ENCODE measurements at regions not wholly inside any gene's neighbourhood (a gene's known extent, or its start where the extent isn't known, plus 50 kb on each side); places are given as distances from the start of the nearest gene placed in this dataset.

- Histone ChIP-seq H3K9me3 (no peaks in the 10 kb centered on the region), H3K4me1 (ENCODE audit: control insufficient read depth in 1 of 2, extremely low read depth in 1 of 2, insufficient read depth in 2 of 2, low read length in 2 of 2) (no peaks in the 10 kb centered on the region), H3K27ac (ENCODE audit: low read length) (no peak overlapping the region), H3K36me3 (ENCODE audit: control insufficient read depth in 2 of 2, extremely low read depth in 1 of 2, insufficient read depth in 1 of 2, low read length in 1 of 2) (no peaks in the 10 kb centered on the region), H3K27me3 (replicated peaks in 1 of 2; ENCODE audit: control insufficient read depth in 2 of 2, extremely low read depth in 1 of 2, insufficient read depth in 2 of 2, low read length in 1 of 2) (peaks cover 0 to 11% of the 10 kb centered on the region in 2 experiments), H3K4me3 (ENCODE audit: control insufficient read depth in 1 of 2, extremely low read depth in 1 of 2, low read length in 1 of 2) (no peak overlapping the region)
- no peak overlapping the region for H3K4me3 Mint-ChIP-seq
- H3K4me1 Mint-ChIP-seq = no peaks in the 10 kb centered on the region
- ATAC-seq (replicated peaks in 1 of 4) = no peak
- H3K9me3 Mint-ChIP-seq = no peaks in the 10 kb centered on the region
- POLR2A ChIA-PET = no interaction called here
- no CpG with 5 or more reads among the region's 3 CpGs for WGBS (ENCODE audit: insufficient coverage)
- H3K27me3 Mint-ChIP-seq = peaks cover 9 to 23% of the 10 kb centered on the region in 2 donors
- CTCF ChIA-PET = no interaction called here
- H3K27ac Mint-ChIP-seq = no peak overlapping the region
- H3K36me3 Mint-ChIP-seq = no peaks in the 10 kb centered on the region
- DNase-seq = no peak
Measured at GRCh38 chr3:115537669-115538068, 85.6 kb upstream of the GAP43 start.

- H3K9me3 Mint-ChIP-seq = no peaks in the 10 kb centered on the region
- H3K27me3 Mint-ChIP-seq = peaks cover 3 to 16% of the 10 kb centered on the region in 2 donors
- no peak for ATAC-seq (replicated peaks in 1 of 4)
- H3K36me3 Mint-ChIP-seq = no peaks in the 10 kb centered on the region
- CTCF ChIA-PET = interaction anchor here in 1 of 2 donors (0.8 kb wide), 1 partner anchor 334 kb away, joined by 3 read pairs; no protein-coding TSS in a partner anchor
- H3K4me3 ChIP-seq (ENCODE audit: control insufficient read depth in 1 of 2, extremely low read depth in 1 of 2, low read length in 1 of 2) = no peak overlapping the region
- H3K27ac Mint-ChIP-seq = no peak overlapping the region
- WGBS (ENCODE audit: insufficient coverage) = 70% methylated on average over 3 of the region's 3 CpGs
- DNase-seq = no peak
- H3K4me1 ChIP-seq (ENCODE audit: control insufficient read depth in 1 of 2, extremely low read depth in 1 of 2, insufficient read depth in 2 of 2, low read length in 2 of 2) = no peaks in the 10 kb centered on the region
- H3K4me1 Mint-ChIP-seq = no peaks in the 10 kb centered on the region
- H3K27ac ChIP-seq (ENCODE audit: low read length) = no peak overlapping the region
- POLR2A ChIA-PET = no interaction called here
- H3K36me3 ChIP-seq (ENCODE audit: control insufficient read depth in 2 of 2, extremely low read depth in 1 of 2, insufficient read depth in 1 of 2, low read length in 1 of 2) = no peaks in the 10 kb centered on the region
- no peaks in the 10 kb centered on the region for H3K27me3 ChIP-seq (replicated peaks in 1 of 2; ENCODE audit: control insufficient read depth in 2 of 2, extremely low read depth in 1 of 2, insufficient read depth in 2 of 2, low read length in 1 of 2)
- H3K4me3 Mint-ChIP-seq = no peak overlapping the region
- H3K9me3 ChIP-seq = no peaks in the 10 kb centered on the region
Measured at GRCh38 chr3:115547207-115547606, 76.1 kb upstream of the GAP43 start.

- peaks cover 6 to 21% of the 10 kb centered on the region in 2 donors for H3K27me3 Mint-ChIP-seq
- no peaks in the 10 kb centered on the region for H3K36me3 ChIP-seq (ENCODE audit: control insufficient read depth in 2 of 2, extremely low read depth in 1 of 2, insufficient read depth in 1 of 2, low read length in 1 of 2)
- H3K4me1 Mint-ChIP-seq = no peaks in the 10 kb centered on the region
- H3K9me3 ChIP-seq = no peaks in the 10 kb centered on the region
- ChIA-PET CTCF (no interaction called here), POLR2A (no interaction called here)
- ATAC-seq (replicated peaks in 1 of 4) (no peak), DNase-seq (no peak)
- no peaks in the 10 kb centered on the region for H3K36me3 Mint-ChIP-seq
- no peak overlapping the region for H3K27ac ChIP-seq (ENCODE audit: low read length)
- WGBS (ENCODE audit: insufficient coverage) = no CpG with 5 or more reads among the region's 2 CpGs
- H3K27me3 ChIP-seq (replicated peaks in 1 of 2; ENCODE audit: control insufficient read depth in 2 of 2, extremely low read depth in 1 of 2, insufficient read depth in 2 of 2, low read length in 1 of 2) = no peaks in the 10 kb centered on the region
- H3K27ac Mint-ChIP-seq = no peak overlapping the region
- no peaks in the 10 kb centered on the region for H3K9me3 Mint-ChIP-seq
- H3K4me3 Mint-ChIP-seq = no peak overlapping the region
- H3K4me3 ChIP-seq (ENCODE audit: control insufficient read depth in 1 of 2, extremely low read depth in 1 of 2, low read length in 1 of 2) = no peak overlapping the region
- H3K4me1 ChIP-seq (ENCODE audit: control insufficient read depth in 1 of 2, extremely low read depth in 1 of 2, insufficient read depth in 2 of 2, low read length in 2 of 2) = no peaks in the 10 kb centered on the region
Measured at GRCh38 chr3:115548611-115549010, 74.7 kb upstream of the GAP43 start.

GRCh38 chr3:115549071-115549470, 74.2 kb upstream of the GAP43 start:
- Mint-ChIP-seq H3K27me3 (peaks cover 7 to 23% of the 10 kb centered on the region in 2 donors), H3K9me3 (no peaks in the 10 kb centered on the region), H3K4me3 (no peak overlapping the region), H3K27ac (no peak overlapping the region), H3K36me3 (no peaks in the 10 kb centered on the region), H3K4me1 (no peaks in the 10 kb centered on the region)
- ATAC-seq (replicated peaks in 1 of 4) = no peak
- Histone ChIP-seq H3K27me3 (replicated peaks in 1 of 2; ENCODE audit: control insufficient read depth in 2 of 2, extremely low read depth in 1 of 2, insufficient read depth in 2 of 2, low read length in 1 of 2) (no peaks in the 10 kb centered on the region), H3K4me1 (ENCODE audit: control insufficient read depth in 1 of 2, extremely low read depth in 1 of 2, insufficient read depth in 2 of 2, low read length in 2 of 2) (no peaks in the 10 kb centered on the region), H3K4me3 (ENCODE audit: control insufficient read depth in 1 of 2, extremely low read depth in 1 of 2, low read length in 1 of 2) (no peak overlapping the region), H3K27ac (ENCODE audit: low read length) (no peak overlapping the region), H3K36me3 (ENCODE audit: control insufficient read depth in 2 of 2, extremely low read depth in 1 of 2, insufficient read depth in 1 of 2, low read length in 1 of 2) (no peaks in the 10 kb centered on the region), H3K9me3 (no peaks in the 10 kb centered on the region)
- WGBS (ENCODE audit: insufficient coverage) = no CpG with 5 or more reads among the region's 2 CpGs
- POLR2A ChIA-PET = interaction anchor here in 1 of 2 donors (0.6 kb wide), 1 partner anchor 49 kb away, joined by 3 read pairs; no protein-coding TSS in a partner anchor
- DNase-seq = no peak
- CTCF ChIA-PET = no interaction called here

GRCh38 chr3:115550285-115550761, 73.0 kb upstream of the GAP43 start:
- Histone ChIP-seq H3K4me1 (ENCODE audit: control insufficient read depth in 1 of 2, extremely low read depth in 1 of 2, insufficient read depth in 2 of 2, low read length in 2 of 2) (no peaks in the 10 kb centered on the region), H3K27me3 (replicated peaks in 1 of 2; ENCODE audit: control insufficient read depth in 2 of 2, extremely low read depth in 1 of 2, insufficient read depth in 2 of 2, low read length in 1 of 2) (no peaks in the 10 kb centered on the region), H3K36me3 (ENCODE audit: control insufficient read depth in 2 of 2, extremely low read depth in 1 of 2, insufficient read depth in 1 of 2, low read length in 1 of 2) (no peaks in the 10 kb centered on the region), H3K4me3 (ENCODE audit: control insufficient read depth in 1 of 2, extremely low read depth in 1 of 2, low read length in 1 of 2) (no peak overlapping the region), H3K27ac (ENCODE audit: low read length) (no peak overlapping the region), H3K9me3 (no peaks in the 10 kb centered on the region)
- Mint-ChIP-seq H3K27ac (no peak overlapping the region), H3K9me3 (no peaks in the 10 kb centered on the region), H3K4me3 (no peak overlapping the region), H3K27me3 (peaks cover 10 to 23% of the 10 kb centered on the region in 2 donors), H3K4me1 (no peaks in the 10 kb centered on the region), H3K36me3 (no peaks in the 10 kb centered on the region)
- CTCF ChIA-PET = no interaction called here
- POLR2A ChIA-PET = no interaction called here
- ATAC-seq (replicated peaks in 1 of 4) = no peak
- WGBS (ENCODE audit: insufficient coverage) = 100% methylated on average over 1 of the region's 1 CpG
- DNase-seq = no peak

DNA sequence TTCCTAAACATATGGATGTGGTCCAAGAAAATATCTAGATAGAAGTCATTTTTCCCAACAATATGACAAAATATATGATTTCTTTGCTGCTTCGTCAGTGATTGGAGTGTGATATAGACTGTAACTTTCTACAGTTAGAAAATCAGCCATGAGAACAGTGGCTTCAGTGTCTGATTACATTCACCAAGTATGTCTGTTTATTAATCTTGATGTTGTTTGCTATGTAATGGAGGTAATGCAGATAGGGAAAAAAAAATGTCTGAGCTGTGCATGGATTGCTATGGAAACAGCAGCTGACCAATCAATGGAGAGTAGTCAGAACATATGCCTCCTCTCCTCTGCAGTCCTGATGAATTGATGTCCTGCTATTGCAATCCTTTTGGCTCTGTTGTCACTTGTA, 72.3 kb upstream of the GAP43 start:
- Histone ChIP-seq H3K4me3 (ENCODE audit: control insufficient read depth in 1 of 2, extremely low read depth in 1 of 2, low read length in 1 of 2) (no peak overlapping the region), H3K4me1 (ENCODE audit: control insufficient read depth in 1 of 2, extremely low read depth in 1 of 2, insufficient read depth in 2 of 2, low read length in 2 of 2) (no peaks in the 10 kb centered on the region), H3K36me3 (ENCODE audit: control insufficient read depth in 2 of 2, extremely low read depth in 1 of 2, insufficient read depth in 1 of 2, low read length in 1 of 2) (no peaks in the 10 kb centered on the region), H3K27me3 (replicated peaks in 1 of 2; ENCODE audit: control insufficient read depth in 2 of 2, extremely low read depth in 1 of 2, insufficient read depth in 2 of 2, low read length in 1 of 2) (no peaks in the 10 kb centered on the region), H3K9me3 (no peaks in the 10 kb centered on the region), H3K27ac (ENCODE audit: low read length) (no peak overlapping the region)
- Mint-ChIP-seq H3K9me3 (no peaks in the 10 kb centered on the region), H3K4me3 (no peak overlapping the region), H3K36me3 (no peaks in the 10 kb centered on the region), H3K27ac (no peak overlapping the region), H3K27me3 (peaks cover 12 to 24% of the 10 kb centered on the region in 2 donors), H3K4me1 (no peaks in the 10 kb centered on the region)
- ChIA-PET POLR2A (no interaction called here), CTCF (no interaction called here)
- DNase-seq (no peak), ATAC-seq (replicated peaks in 1 of 4) (no peak)
- no CpG with 5 or more reads among the region's 1 CpG for WGBS (ENCODE audit: insufficient coverage)

DNA sequence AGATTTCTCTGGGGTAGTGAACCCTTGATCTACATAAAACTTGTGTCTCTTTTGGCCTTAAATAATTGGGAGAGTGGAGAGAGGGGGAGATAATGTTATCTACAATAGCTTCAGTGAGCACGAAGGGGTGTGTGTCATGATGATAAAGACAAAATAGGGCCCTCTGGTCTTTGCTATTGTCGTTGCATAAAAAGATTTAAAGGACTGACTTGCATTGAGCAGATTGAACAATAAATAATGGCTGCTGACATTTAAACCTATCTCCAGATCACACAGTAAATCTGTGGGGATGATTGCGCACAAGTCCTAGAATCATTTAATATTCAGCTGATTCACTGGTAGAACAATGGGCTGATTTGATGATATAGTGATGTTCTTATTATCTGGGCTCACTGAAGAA, 71.3 kb upstream of the GAP43 start:
- H3K27ac ChIP-seq (ENCODE audit: low read length) = no peak overlapping the region
- CTCF ChIA-PET = no interaction called here
- no peaks in the 10 kb centered on the region for H3K9me3 Mint-ChIP-seq
- no peaks in the 10 kb centered on the region for H3K27me3 ChIP-seq (replicated peaks in 1 of 2; ENCODE audit: control insufficient read depth in 2 of 2, extremely low read depth in 1 of 2, insufficient read depth in 2 of 2, low read length in 1 of 2)
- no peak overlapping the region for H3K4me3 Mint-ChIP-seq
- no peaks in the 10 kb centered on the region for H3K4me1 ChIP-seq (ENCODE audit: control insufficient read depth in 1 of 2, extremely low read depth in 1 of 2, insufficient read depth in 2 of 2, low read length in 2 of 2)
- no peak overlapping the region for H3K4me3 ChIP-seq (ENCODE audit: control insufficient read depth in 1 of 2, extremely low read depth in 1 of 2, low read length in 1 of 2)
- H3K4me1 Mint-ChIP-seq = no peaks in the 10 kb centered on the region
- WGBS (ENCODE audit: insufficient coverage) = 80% methylated on average over 1 of the region's 3 CpGs
- peaks cover 12 to 22% of the 10 kb centered on the region in 2 donors for H3K27me3 Mint-ChIP-seq
- H3K36me3 ChIP-seq (ENCODE audit: control insufficient read depth in 2 of 2, extremely low read depth in 1 of 2, insufficient read depth in 1 of 2, low read length in 1 of 2) = no peaks in the 10 kb centered on the region
- POLR2A ChIA-PET = interaction anchor here in 1 of 2 donors (0.6 kb wide), 1 partner anchor 1949 kb away, joined by 3 read pairs; no protein-coding TSS in a partner anchor
- no peak overlapping the region for H3K27ac Mint-ChIP-seq
- no peaks in the 10 kb centered on the region for H3K9me3 ChIP-seq
- ATAC-seq (replicated peaks in 1 of 4) (no peak), DNase-seq (no peak)
- no peaks in the 10 kb centered on the region for H3K36me3 Mint-ChIP-seq

Measured in T-cell (primary cell).